Breast epithelium (tissue), 3 donors: ENCODE measurements at regions not wholly inside any gene's neighbourhood (a gene's known extent, or its start where the extent isn't known, plus 50 kb on each side); places are given as distances from the start of the nearest gene placed in this dataset.

ENCODE experiments used
- POLR2A ChIP-seq: fragments of 450-650 bp; IDR thresholded peaks from one replicate; pipeline ENCODE4 v1.6.1; 2016; ENCODE audit warnings: antibody characterized with exemption, mild to moderate bottlenecking, moderate library complexity
- TF ChIP-seq, protein P1 (sequence below), 3 donors: fragments of 450-650 bp; IDR thresholded peaks; one replicate each; pipeline ENCODE4 v1.5.1; 2016 to 2017; ENCODE audit warnings: antibody characterized with exemption in 3 of 3, mild to moderate bottlenecking in 3 of 3, moderate library complexity in 3 of 3

DNA sequence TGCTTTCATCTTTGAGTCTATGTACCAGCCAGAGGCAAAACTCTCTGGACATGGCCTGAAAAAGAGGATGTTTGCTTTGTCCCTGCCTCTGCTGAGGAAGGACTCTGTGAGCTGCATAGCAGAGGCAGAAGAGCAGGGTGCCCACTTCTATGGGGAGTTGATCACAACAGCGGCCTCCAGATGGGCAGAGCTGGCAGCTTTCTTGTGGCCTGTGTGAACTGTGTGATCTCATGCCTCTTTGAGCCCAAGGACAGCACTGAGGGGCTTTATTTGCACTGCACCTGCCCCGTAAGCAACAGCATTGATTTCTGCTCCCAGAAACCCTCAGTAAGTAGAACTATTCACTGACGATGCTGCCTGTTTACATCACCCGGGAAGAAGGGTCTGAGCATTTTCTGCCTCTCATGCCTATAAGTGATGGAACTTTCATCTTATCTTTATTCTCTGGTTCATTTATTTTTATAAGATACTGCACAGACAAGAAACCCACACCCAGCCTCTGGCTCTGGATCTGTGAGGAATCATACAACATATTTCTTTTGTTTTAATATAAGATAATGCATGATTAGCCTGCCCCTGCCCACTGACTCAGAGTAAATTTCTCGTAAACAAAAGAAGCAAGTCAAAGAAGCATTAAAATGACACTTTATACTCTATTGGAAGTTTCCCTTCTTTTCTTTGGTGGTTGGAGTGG lies 244.2 kb upstream of the SOX21 start:
- TF ChIP-seq, protein P1, sequence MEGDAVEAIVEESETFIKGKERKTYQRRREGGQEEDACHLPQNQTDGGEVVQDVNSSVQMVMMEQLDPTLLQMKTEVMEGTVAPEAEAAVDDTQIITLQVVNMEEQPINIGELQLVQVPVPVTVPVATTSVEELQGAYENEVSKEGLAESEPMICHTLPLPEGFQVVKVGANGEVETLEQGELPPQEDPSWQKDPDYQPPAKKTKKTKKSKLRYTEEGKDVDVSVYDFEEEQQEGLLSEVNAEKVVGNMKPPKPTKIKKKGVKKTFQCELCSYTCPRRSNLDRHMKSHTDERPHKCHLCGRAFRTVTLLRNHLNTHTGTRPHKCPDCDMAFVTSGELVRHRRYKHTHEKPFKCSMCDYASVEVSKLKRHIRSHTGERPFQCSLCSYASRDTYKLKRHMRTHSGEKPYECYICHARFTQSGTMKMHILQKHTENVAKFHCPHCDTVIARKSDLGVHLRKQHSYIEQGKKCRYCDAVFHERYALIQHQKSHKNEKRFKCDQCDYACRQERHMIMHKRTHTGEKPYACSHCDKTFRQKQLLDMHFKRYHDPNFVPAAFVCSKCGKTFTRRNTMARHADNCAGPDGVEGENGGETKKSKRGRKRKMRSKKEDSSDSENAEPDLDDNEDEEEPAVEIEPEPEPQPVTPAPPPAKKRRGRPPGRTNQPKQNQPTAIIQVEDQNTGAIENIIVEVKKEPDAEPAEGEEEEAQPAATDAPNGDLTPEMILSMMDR (IDR thresholded peaks at IDR 0.05): no peak
- TF ChIP-seq POLR2A: no peak
